GM12892 (cell line): ENCODE measurements at regions not wholly inside any gene's neighbourhood (a gene's known extent, or its start where the extent isn't known, plus 50 kb on each side); places are given as distances from the start of the nearest gene placed in this dataset.

Experiments used
- POLR2A ChIP-seq: IDR thresholded peaks from 2 replicates; pipeline ENCODE4 v1.6.1; 2011; ENCODE audit warnings: low read depth, low read length, control low read depth
- POLR2AphosphoS5 ChIP-seq: IDR thresholded peaks from 2 replicates; pipeline ENCODE4 v1.6.1; 2011; ENCODE audit warnings: low read depth, low read length, control low read depth
- TAF1 ChIP-seq: IDR thresholded peaks from 2 replicates; pipeline ENCODE4 v1.6.1; 2011; ENCODE audit warnings: low read depth, mild to moderate bottlenecking, control low read depth, low read length, borderline replicate concordance

DNA sequence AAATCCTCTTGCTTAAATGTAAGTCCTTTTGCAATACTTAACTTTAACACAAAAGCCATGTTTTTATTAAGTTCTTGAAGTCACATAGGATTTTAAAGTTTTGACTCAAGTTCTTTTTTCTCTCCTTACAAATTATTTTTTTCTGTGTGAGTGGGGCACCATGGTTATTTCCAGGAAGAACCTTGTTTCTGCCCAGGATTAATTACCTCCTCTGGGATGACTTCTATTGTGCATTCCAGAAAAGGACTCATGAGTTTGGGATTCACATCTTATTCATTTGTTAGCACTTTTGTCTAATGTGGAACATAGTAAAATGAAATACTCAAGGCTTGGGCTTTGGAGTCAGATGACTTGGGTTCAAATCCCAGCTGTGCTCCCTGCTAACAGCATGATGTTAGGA lies 421.4 kb upstream of the WWC1 start:
- no peak for TF ChIP-seq POLR2A
- no peak for TF ChIP-seq POLR2AphosphoS5
- no peak for TF ChIP-seq TAF1
